ENCODE measurements at regions not wholly inside any gene's neighbourhood (a gene's known extent, or its start where the extent isn't known, plus 50 kb on each side); places are given as distances from the start of the nearest gene placed in this dataset.

DNA sequence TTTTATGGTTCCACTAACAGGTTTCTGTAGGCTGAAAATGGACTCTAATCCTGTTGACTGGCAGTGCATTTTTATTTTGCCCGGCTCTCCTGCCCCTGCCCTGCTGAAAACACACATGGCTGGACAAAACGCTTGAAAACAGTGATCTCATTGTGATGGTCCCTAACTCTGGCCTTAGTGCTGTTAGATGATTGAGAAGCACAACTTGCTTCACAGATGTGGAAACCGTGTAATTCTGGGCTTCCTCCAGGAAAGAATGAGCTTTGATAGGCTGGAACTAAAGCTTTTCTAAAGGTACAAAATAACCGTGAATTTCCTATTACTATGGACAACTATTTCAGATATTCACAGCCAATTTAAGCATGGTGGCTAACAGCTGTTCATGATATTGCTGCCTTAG, 121.4 kb downstream of the VGLL3 start:
- CTCF ChIA-PET = no interaction called here

DNA sequence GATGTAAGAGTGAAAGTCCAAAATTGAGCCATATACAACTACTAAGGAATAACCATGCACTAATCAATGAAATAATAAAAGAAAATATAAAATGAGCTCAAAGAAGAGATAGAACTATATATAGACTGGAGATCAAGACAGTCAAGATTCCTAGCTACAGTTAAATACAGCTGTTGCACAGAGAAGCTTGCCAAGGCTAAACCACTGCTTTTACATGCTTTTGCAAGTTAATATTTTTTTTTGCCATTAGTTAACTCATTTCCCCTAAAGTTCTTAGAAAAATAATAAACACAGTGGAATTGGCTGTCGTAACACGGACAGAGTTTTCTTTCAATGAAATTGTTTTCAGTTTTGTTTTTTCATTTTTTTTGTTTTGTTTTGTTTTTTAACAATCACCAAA, 123.0 kb downstream of the VGLL3 start:
- no peaks in the 10 kb centered on the region for H3K4me1 ChIP-seq (ENCODE audit: control insufficient read depth, insufficient read depth, low read length)
- no TSS peak for BruUV-seq (replicated peaks)

More for the DNA sequence above, 121.4 kb downstream of the VGLL3 start:
- Histone ChIP-seq H3K4me1 (ENCODE audit: control insufficient read depth, insufficient read depth, low read length) (no peaks in the 10 kb centered on the region), H2AFZ (ENCODE audit: control insufficient read depth, low read depth, low read length) (no peak overlapping the region), H3K79me2 (ENCODE audit: control insufficient read depth, insufficient read depth, low read length) (no peaks in the 10 kb centered on the region), H3K4me2 (ENCODE audit: control insufficient read depth, insufficient read depth) (no peak overlapping the region), H3K27me3 (replicated peaks in 1 of 2; ENCODE audit: control insufficient read depth in 2 of 2, insufficient read depth in 2 of 2, low read length in 1 of 2) (no peaks in the 10 kb centered on the region), H3K9ac (ENCODE audit: control insufficient read depth, insufficient read depth, low read length) (no peak overlapping the region), H4K20me1 (ENCODE audit: control insufficient read depth, insufficient read depth) (no peaks in the 10 kb centered on the region), H3K4me3 (no peak overlapping the region), H3K36me3 (ENCODE audit: control insufficient read depth in 2 of 2, insufficient read depth in 2 of 2, low read length in 1 of 2) (no peaks in the 10 kb centered on the region), H3K9me3 (replicated peaks; ENCODE audit: control insufficient read depth, insufficient read depth, low read length) (no peaks in the 10 kb centered on the region), H3K27ac (ENCODE audit: control insufficient read depth, insufficient read depth) (no peak overlapping the region)
- DNase-seq (ENCODE audit: low read depth, low spot score) (no peak), FAIRE-seq (no peak), ATAC-seq (no peak)
- SMC1A ChIA-PET (ENCODE audit: uncharacterized antibody, unreplicated experiment) = no interaction called here
- in situ Hi-C loops (cut with MboI) = no loop called here
- POLR2A ChIA-PET = no interaction called here
- RAD21 ChIA-PET (ENCODE audit: unreplicated experiment) = no interaction called here
- intact Hi-C loops (cut with micrococcal nuclease; ENCODE audit: unreplicated experiment) = no loop called here
- 16% methylated on average over 4 of the region's 4 CpGs for WGBS (ENCODE audit: insufficient coverage, insufficient replicate concordance, low lambda C conversion rate, missing lambda C conversion rate)
- no TSS peak for BruUV-seq (replicated peaks)
- no peak for TF ChIP-seq JUND (IDR thresholded peaks at IDR 0.05; ENCODE audit: low read depth, low read length)
- no peak for TF ChIP-seq RAD21 (IDR thresholded peaks at IDR 0.05; ENCODE audit: insufficient read depth, low read depth, low read length)
- no peak for TF ChIP-seq CEBPB (IDR thresholded peaks at IDR 0.05; ENCODE audit: borderline replicate concordance in 1 of 2, low read depth in 2 of 2, low read length in 2 of 2)
- no peak for TF ChIP-seq ZNF384 (IDR thresholded peaks at IDR 0.05; ENCODE audit: borderline replicate concordance, low read depth, low read length)

More for the DNA sequence above, 123.0 kb downstream of the VGLL3 start:
- SMC1A ChIA-PET (ENCODE audit: uncharacterized antibody, unreplicated experiment) = no interaction called here
- ATAC-seq = no peak
- intact Hi-C loops (cut with micrococcal nuclease; ENCODE audit: unreplicated experiment) (no loop called here), in situ Hi-C loops (cut with MboI) (no loop called here)
- no peak for TF ChIP-seq NFIC (IDR thresholded peaks at IDR 0.05; ENCODE audit: low read depth, low read length)
- TF ChIP-seq GATAD2B (conservative IDR thresholded peaks at IDR 0.05; ENCODE audit: low read depth) = no peak
- TF ChIP-seq MYC (IDR thresholded peaks at IDR 0.05; ENCODE audit: insufficient read depth, insufficient read length, insufficient replicate concordance, low read length, severe bottlenecking) = no peak
- no peak for TF ChIP-seq FOXK2 (IDR thresholded peaks at IDR 0.05)
- TF ChIP-seq ESRRA (IDR thresholded peaks at IDR 0.05; ENCODE audit: low read length) = no peak
- TF ChIP-seq BHLHE40 (IDR thresholded peaks at IDR 0.05; ENCODE audit: borderline replicate concordance in 1 of 2, low read depth in 2 of 2, low read length in 1 of 2) = no peak
- TF ChIP-seq YY1 (IDR thresholded peaks at IDR 0.05; ENCODE audit: low read depth, low read length) = no peak
- TF ChIP-seq MEF2B (IDR thresholded peaks at IDR 0.05; ENCODE audit: partially characterized antibody, poor library complexity, severe bottlenecking) = no peak
- no peak overlapping the region for H2AFZ ChIP-seq (ENCODE audit: control insufficient read depth, low read depth, low read length)
- CTCF ChIA-PET = interaction anchor here (0.6 kb wide), 1 partner anchor 51 kb away, joined by 3 read pairs; no protein-coding TSS in a partner anchor
- POLR2A ChIA-PET = no interaction called here
- no peak overlapping the region for H3K4me3 ChIP-seq
- H3K27ac ChIP-seq (ENCODE audit: control insufficient read depth, insufficient read depth) = no peak overlapping the region
- H3K36me3 ChIP-seq (ENCODE audit: control insufficient read depth in 2 of 2, insufficient read depth in 2 of 2, low read length in 1 of 2) = no peaks in the 10 kb centered on the region
- no peaks in the 10 kb centered on the region for H4K20me1 ChIP-seq (ENCODE audit: control insufficient read depth, insufficient read depth)
- no peaks in the 10 kb centered on the region for H3K27me3 ChIP-seq (replicated peaks in 1 of 2; ENCODE audit: control insufficient read depth in 2 of 2, insufficient read depth in 2 of 2, low read length in 1 of 2)
- no peak overlapping the region for H3K9ac ChIP-seq (ENCODE audit: control insufficient read depth, insufficient read depth, low read length)
- RAD21 ChIA-PET (ENCODE audit: unreplicated experiment) = no interaction called here
- no peak for DNase-seq (ENCODE audit: low read depth, low spot score)
- no peak for FAIRE-seq
- H3K79me2 ChIP-seq (ENCODE audit: control insufficient read depth, insufficient read depth, low read length) = no peaks in the 10 kb centered on the region
- no peak overlapping the region for H3K4me2 ChIP-seq (ENCODE audit: control insufficient read depth, insufficient read depth)
- H3K9me3 ChIP-seq (replicated peaks; ENCODE audit: control insufficient read depth, insufficient read depth, low read length) = no peaks in the 10 kb centered on the region
- WGBS (ENCODE audit: insufficient coverage, insufficient replicate concordance, low lambda C conversion rate, missing lambda C conversion rate) = 82% methylated on average over 2 of the region's 2 CpGs
